A549 (cell line): ENCODE measurements at regions not wholly inside any gene's neighbourhood (a gene's known extent, or its start where the extent isn't known, plus 50 kb on each side); places are given as distances from the start of the nearest gene placed in this dataset.

Experiments
- ATAC-seq, 2 experiments: fragments of 200-7000 bp in 1 of 2; fragments of >200 bp in 1 of 2; cut with Nextera tagmentation in 1 of 2; cut with Tn5 transposase in 1 of 2; 3 replicates each; pipeline versions ENCODE4 v1.8.0 to v1.9.1; 2018 to 2020; ENCODE audit warnings: mild to moderate bottlenecking in 1 of 2, moderate library complexity in 1 of 2
- CTCF ChIA-PET: fragments of 300-600 bp; sonication (Branson Sonifier 250); formaldehyde crosslinking; extraction: SDS; loops from one replicate; lab custom pipeline; 2021; ENCODE audit warnings: antibody characterized with exemption, inconsistent platforms; lab: Yijun Ruan, JAX
- POLR2A ChIA-PET: fragments of 350-600 bp; formaldehyde crosslinking; extraction: SDS; loops from one replicate; lab custom pipeline; 2021; ENCODE audit warnings: antibody characterized with exemption, inconsistent platforms; lab: Yijun Ruan, JAX
- DNase-seq, 2 experiments: peaks; one replicate each; pipeline versions ENCODE4 v3.0.0 to v3.0.0-alpha.2; 2011 to 2016; ENCODE audit warnings: low read depth in 1 of 2, low spot score in 1 of 2
- FAIRE-seq: peaks from 2 replicates; lab custom pipeline; 2011; peaks lifted over from hg19 to GRCh38; lab: Jason Lieb, UNC
- H3K27ac ChIP-seq, 2 experiments: fragments of >200 bp; sonication (Bioruptor Twin); formaldehyde crosslinking; 3 replicates each; pipeline ENCODE4 v1.5.1; 2016 to 2017
- H3K4me1 ChIP-seq: fragments of >200 bp; sonication (Bioruptor Twin); formaldehyde crosslinking; 3 replicates; pipeline ENCODE4 v1.6.1; 2016
- H3K4me2 ChIP-seq: fragments of >200 bp; sonication (Bioruptor Twin); formaldehyde crosslinking; 3 replicates; pipeline ENCODE4 v1.6.1; 2016
- H3K4me3 ChIP-seq: fragments of >200 bp; sonication (Bioruptor Twin); formaldehyde crosslinking; 3 replicates; pipeline ENCODE4 v1.5.1; 2016
- H3K9me3 ChIP-seq: fragments of >200 bp; sonication (Bioruptor Twin); formaldehyde crosslinking; 3 replicates; pipeline ENCODE4 v1.6.1; 2016
- CBX2 ChIP-seq: fragments of 200-600 bp; sonication (generic); IDR thresholded peaks from 2 replicates; pipeline ENCODE4 v1.6.1; 2016; ENCODE audit warnings: low read depth, mild to moderate bottlenecking, borderline replicate concordance
- CBX8 ChIP-seq: fragments of 200-600 bp; sonication (generic); IDR thresholded peaks from 2 replicates; pipeline ENCODE4 v1.6.1; 2016
- CHD4 ChIP-seq: fragments of 200-600 bp; sonication (generic); IDR thresholded peaks from 2 replicates; pipeline ENCODE4 v1.6.1; 2016; ENCODE audit warnings: antibody characterized with exemption, mild to moderate bottlenecking, borderline replicate concordance
- EHMT2 ChIP-seq: fragments of 200-600 bp; sonication (generic); IDR thresholded peaks from 2 replicates; pipeline ENCODE4 v1.6.1; 2016; ENCODE audit warnings: antibody characterized with exemption, low read depth, mild to moderate bottlenecking, moderate library complexity
- EP300 ChIP-seq, 2 experiments: fragments of >200 bp; sonication (Bioruptor Twin); formaldehyde crosslinking; IDR thresholded peaks; 2 replicates in 1 of 2; 3 replicates in 1 of 2; pipeline ENCODE4 v1.6.1; 2016 to 2017
- FOXS1 ChIP-seq: fragments of 250-450 bp; sonication (Bioruptor Pico); IDR thresholded peaks from 2 replicates; pipeline ENCODE4 v1.5.0; 2020; ENCODE audit warnings: mild to moderate bottlenecking, moderate library complexity
- GATA3 ChIP-seq: IDR thresholded peaks from 2 replicates; pipeline ENCODE4 v1.6.1; 2012; ENCODE audit warnings: borderline replicate concordance
- HDAC2 ChIP-seq: fragments of 200-600 bp; sonication (generic); IDR thresholded peaks from 2 replicates; pipeline ENCODE4 v1.6.1; 2016
- HES2 ChIP-seq: fragments of >200 bp; sonication (Bioruptor Twin); formaldehyde crosslinking; IDR thresholded peaks from 2 replicates; pipeline ENCODE4 v1.6.1; 2016
- HMGXB4 ChIP-seq: fragments of 250-450 bp; sonication (Bioruptor Pico); IDR thresholded peaks from 2 replicates; pipeline ENCODE4 v1.5.0; 2021; ENCODE audit warnings: mild to moderate bottlenecking, moderate library complexity, borderline replicate concordance
- HOXB13 ChIP-seq: fragments of 250-450 bp; sonication (Bioruptor Pico); IDR thresholded peaks from 2 replicates; pipeline ENCODE4 v1.5.0; 2020; ENCODE audit warnings: low read depth, mild to moderate bottlenecking, moderate library complexity
- KDM5A ChIP-seq: fragments of 200-600 bp; sonication (generic); IDR thresholded peaks from 2 replicates; pipeline ENCODE4 v1.6.1; 2016; ENCODE audit warnings: antibody characterized with exemption, mild to moderate bottlenecking
- MAFK ChIP-seq: fragments of 450-650 bp; IDR thresholded peaks from 2 replicates; pipeline ENCODE4 v1.6.1; 2014; ENCODE audit not compliant: partially characterized antibody
- MAZ ChIP-seq: fragments of 150-350 bp; IDR thresholded peaks from 2 replicates; pipeline ENCODE4 v1.6.1; 2014; ENCODE audit warnings: antibody characterized with exemption, low read depth, low read length, borderline replicate concordance
- MYC ChIP-seq: IDR thresholded peaks from 2 replicates; pipeline ENCODE4 v1.6.1; 2012; ENCODE audit warnings: mild to moderate bottlenecking, inconsistent platforms, low read length, improper control_type of control experiment, borderline replicate concordance
- NR3C1 ChIP-seq: fragments of >200 bp; sonication (Bioruptor Twin); formaldehyde crosslinking; IDR thresholded peaks from 3 replicates; pipeline ENCODE4 v1.6.1; 2017
- POLR2AphosphoS2 ChIP-seq: conservative IDR thresholded peaks from 2 replicates; pipeline ENCODE4 v1.6.1; 2012; ENCODE audit warnings: low read length, improper control_type of control experiment, inconsistent platforms
- RAD21 ChIP-seq, 2 experiments: fragments of >200 bp in 1 of 2; sonication (Bioruptor Twin) in 1 of 2; formaldehyde crosslinking in 1 of 2; IDR thresholded peaks in 1 of 2; conservative IDR thresholded peaks in 1 of 2; 2 replicates in 1 of 2; 3 replicates in 1 of 2; pipeline ENCODE4 v1.6.1; 2012 to 2018; ENCODE audit warnings: inconsistent platforms in 1 of 2
- RARB ChIP-seq: fragments of 250-450 bp; sonication (Bioruptor Pico); IDR thresholded peaks from 2 replicates; pipeline ENCODE4 v1.8.0; 2021; ENCODE audit warnings: mild to moderate bottlenecking, moderate library complexity
- RCOR1 ChIP-seq: fragments of 150-350 bp; IDR thresholded peaks from 2 replicates; pipeline ENCODE4 v1.6.1; 2014; ENCODE audit warnings: antibody characterized with exemption, low read length, low read depth
- RFX5 ChIP-seq: fragments of 450-650 bp; IDR thresholded peaks from 2 replicates; pipeline ENCODE4 v1.7.1; 2014; ENCODE audit warnings: antibody characterized with exemption, mild to moderate bottlenecking, moderate library complexity
- SMC3 ChIP-seq: fragments of >200 bp; sonication (Bioruptor Twin); formaldehyde crosslinking; IDR thresholded peaks from 3 replicates; pipeline ENCODE4 v1.6.1; 2018; ENCODE audit warnings: inconsistent platforms
- TP53 ChIP-seq: fragments of 250-450 bp; sonication (Bioruptor Pico); IDR thresholded peaks from 2 replicates; pipeline ENCODE4 v1.5.0; 2021; ENCODE audit warnings: mild to moderate bottlenecking, moderate library complexity
- USF2 ChIP-seq: fragments of 450-650 bp; IDR thresholded peaks from 2 replicates; pipeline ENCODE4 v1.6.1; 2014; ENCODE audit warnings: antibody characterized with exemption
- ZC3H11A ChIP-seq: fragments of 450-650 bp; IDR thresholded peaks from 2 replicates; pipeline ENCODE4 v1.6.1; 2014; ENCODE audit warnings: antibody characterized with exemption, mild to moderate bottlenecking
- ZNF302 ChIP-seq: fragments of 250-450 bp; sonication (Bioruptor Pico); IDR thresholded peaks from 2 replicates; pipeline ENCODE4 v1.9.0; 2021; ENCODE audit warnings: inconsistent platforms, mild to moderate bottlenecking, moderate library complexity
- ZSCAN20 ChIP-seq: fragments of 250-450 bp; sonication (Bioruptor Pico); IDR thresholded peaks from 2 replicates; pipeline ENCODE4 v1.8.0; 2022; ENCODE audit warnings: mild to moderate bottlenecking, moderate library complexity
- WGBS: methylation state at CpG from one replicate; pipeline ENCODE4 v1.1.6; 2017; ENCODE audit errors: missing lambda C conversion rate; 5-methylcytosine and 5-hydroxymethylcytosine counted together

GRCh38 chr1:104098837-104099236 is 349.1 kb downstream of the AMY1C start:
- peak; percentile 33 for TF ChIP-seq MAFK
- no peak for TF ChIP-seq RFX5
- WGBS, result 8% methylated on average over 3 of the region's 3 CpGs
- Histone ChIP-seq H3K4me3 (no peak overlapping the region), H3K4me2 (no peak overlapping the region), H3K9me3 (no peaks in the 10 kb centered on the region), H3K4me1 (no peaks in the 10 kb centered on the region), H3K27ac (no peak overlapping the region)
- DNase-seq (no peak), ATAC-seq (no peak), FAIRE-seq (no peak)
- ChIA-PET CTCF (no interaction called here), POLR2A (no interaction called here)

DNA sequence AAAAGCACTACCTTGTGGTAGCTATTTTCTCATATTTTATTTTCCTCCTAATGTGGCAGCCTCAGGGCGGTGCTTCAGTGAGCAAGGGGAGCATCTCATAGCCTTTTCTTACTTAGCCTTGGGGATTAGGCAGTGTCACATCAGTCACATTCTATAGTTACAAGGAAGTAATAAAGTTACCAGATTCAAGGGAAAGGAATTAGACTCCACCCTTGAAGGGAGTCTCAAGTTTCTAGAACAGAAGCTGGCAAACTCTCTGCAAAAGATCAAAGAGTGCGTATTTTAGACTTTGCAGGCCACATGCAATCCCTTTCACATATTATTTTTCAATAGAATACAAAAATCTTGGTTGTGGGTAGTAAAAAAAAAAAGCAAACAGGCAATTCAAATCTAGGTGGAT is 350.4 kb downstream of the AMY1C start:
- no peak overlapping the region for H3K4me2 ChIP-seq
- no peak for DNase-seq
- POLR2A ChIA-PET, result no interaction called here
- WGBS, result 20% methylated on average over 2 of the region's 2 CpGs
- no peak overlapping the region for H3K27ac ChIP-seq
- no peak for FAIRE-seq
- no peak overlapping the region for H3K4me3 ChIP-seq
- ATAC-seq, result no peak
- H3K4me1 ChIP-seq, result no peaks in the 10 kb centered on the region
- CTCF ChIA-PET, result no interaction called here
- H3K9me3 ChIP-seq, result no peaks in the 10 kb centered on the region
- TF ChIP-seq HMGXB4 (CRISPR knock-in tag) (no peak), SMC3 (no peak), RARB (CRISPR knock-in tag) (no peak), EP300 (IDR thresholded peaks at IDR 0.05) (no peak), MAZ (no peak), MAFK (no peak), HOXB13 (CRISPR knock-in tag) (no peak), CHD4 (no peak), USF2 (no peak), RAD21 (conservative IDR thresholded peaks at IDR 0.05 in 1 of 2, IDR thresholded peaks at IDR 0.05 in 1 of 2) (no peak), CBX2 (no peak), EHMT2 (no peak), HES2 (no peak), POLR2AphosphoS2 (no peak), KDM5A (no peak), GATA3 (no peak), NR3C1 (no peak), ZSCAN20 (CRISPR knock-in tag) (no peak), ZNF302 (CRISPR knock-in tag) (no peak)

- 2% methylated on average over 5 of the region's 5 CpGs for WGBS
- Histone ChIP-seq H3K27ac (no peak overlapping the region), H3K9me3 (no peaks in the 10 kb centered on the region), H3K4me2 (no peak overlapping the region), H3K4me1 (no peaks in the 10 kb centered on the region), H3K4me3 (no peak overlapping the region)
- DNase-seq (no peak), ATAC-seq (no peak), FAIRE-seq (no peak)
- no peak for TF ChIP-seq EHMT2
- TF ChIP-seq RCOR1, result no peak
- no peak for TF ChIP-seq HES2
- no peak for TF ChIP-seq TP53 (CRISPR knock-in tag)
- no peak for TF ChIP-seq FOXS1 (CRISPR knock-in tag)
- no peak for TF ChIP-seq HDAC2
- no peak for TF ChIP-seq MYC
- no peak for TF ChIP-seq ZC3H11A
- TF ChIP-seq POLR2AphosphoS2, result no peak
- TF ChIP-seq CBX8, result no peak
- CTCF ChIA-PET, result no interaction called here
- POLR2A ChIA-PET, result no interaction called here
Measured at GRCh38 chr1:104105465-104105864, 355.8 kb downstream of the AMY1C start.
